ENCODE measurements at regions not wholly inside any gene's neighbourhood (a gene's known extent, or its start where the extent isn't known, plus 50 kb on each side); places are given as distances from the start of the nearest gene placed in this dataset.
"Not testable (repeated sequence)": the region's sequence is repeated elsewhere in the genome, so short reads cannot be mapped to it uniquely, and the experiment has no call there.

DNA sequence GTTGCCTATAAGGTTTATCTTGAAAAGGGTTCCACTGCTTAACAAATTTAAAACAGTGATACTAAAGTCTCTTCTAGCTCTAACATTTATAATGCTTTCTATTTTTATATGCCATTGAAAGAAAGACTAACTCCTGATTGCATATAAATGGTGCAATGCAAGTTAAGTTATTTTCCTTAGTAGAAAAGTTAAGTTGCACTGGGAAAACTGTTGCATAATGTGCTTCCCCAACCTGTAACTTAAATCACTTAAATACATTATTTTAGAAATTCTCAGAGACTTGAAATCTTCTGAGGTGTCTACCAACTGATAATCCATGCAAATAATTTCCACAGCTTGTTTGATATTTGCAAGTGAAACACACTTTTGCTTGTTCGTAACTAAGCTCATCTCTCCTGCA, 175.0 kb upstream of the HMCN1 start:
- FAIRE-seq (no peak), DNase-seq (ENCODE audit: insufficient read length) (no peak)
- TF ChIP-seq POLR2A (IDR thresholded peaks at IDR 0.05; ENCODE audit: low read depth, low read length), result no peak
- TF ChIP-seq POLR2AphosphoS5 (IDR thresholded peaks at IDR 0.05; ENCODE audit: low read depth, low read length), result no peak
- no peak for TF ChIP-seq TAF1 (IDR thresholded peaks at IDR 0.05; ENCODE audit: borderline replicate concordance, low read depth, low read length)

DNA sequence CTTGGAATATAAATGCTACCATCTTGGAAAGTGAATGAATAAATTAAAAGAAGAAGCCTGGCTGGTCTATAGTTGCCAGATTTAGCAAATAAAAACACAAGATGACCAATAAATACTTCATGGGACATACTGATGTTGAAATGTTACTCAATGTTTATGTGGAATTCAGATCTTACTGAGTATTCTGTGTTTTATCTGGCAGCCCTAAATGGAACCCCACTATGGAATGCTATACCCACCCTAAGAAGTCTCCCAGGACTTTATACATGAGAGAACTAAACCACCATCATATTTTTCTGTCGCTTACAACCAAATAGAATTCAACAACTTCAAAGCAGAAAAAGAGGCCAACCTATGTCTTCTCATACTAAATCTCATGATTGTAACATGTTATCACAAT, 177.6 kb upstream of the HMCN1 start:
- FAIRE-seq (no peak), DNase-seq (ENCODE audit: insufficient read length) (no peak)
- TF ChIP-seq POLR2A (IDR thresholded peaks at IDR 0.05; ENCODE audit: low read depth, low read length) (no peak), TAF1 (IDR thresholded peaks at IDR 0.05; ENCODE audit: borderline replicate concordance, low read depth, low read length) (no peak), POLR2AphosphoS5 (IDR thresholded peaks at IDR 0.05; ENCODE audit: low read depth, low read length) (no peak)

DNA sequence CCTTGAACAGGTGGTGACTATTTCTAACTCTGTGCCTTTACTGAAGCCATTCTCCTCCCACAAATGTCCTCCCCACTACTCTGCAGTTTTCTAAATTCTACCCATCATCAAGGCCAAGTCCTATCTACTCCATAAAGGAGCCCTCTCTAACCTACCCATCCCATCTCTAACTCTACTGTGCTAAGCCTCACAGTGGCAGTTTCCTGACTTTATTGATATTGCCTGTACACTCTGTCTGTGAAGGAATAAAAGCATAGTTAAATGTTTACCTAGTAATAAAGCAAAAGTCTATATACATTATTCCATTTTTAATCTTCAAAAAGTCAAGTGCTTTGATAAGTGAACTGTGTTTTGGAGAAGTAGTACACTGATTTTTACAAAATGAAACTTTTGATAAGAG, 178.4 kb upstream of the HMCN1 start:
- TF ChIP-seq POLR2A (IDR thresholded peaks at IDR 0.05; ENCODE audit: low read depth, low read length) (no peak), POLR2AphosphoS5 (IDR thresholded peaks at IDR 0.05; ENCODE audit: low read depth, low read length) (no peak), TAF1 (IDR thresholded peaks at IDR 0.05; ENCODE audit: borderline replicate concordance, low read depth, low read length) (no peak)
- DNase-seq (ENCODE audit: insufficient read length), result no peak
- no peak for FAIRE-seq

DNA sequence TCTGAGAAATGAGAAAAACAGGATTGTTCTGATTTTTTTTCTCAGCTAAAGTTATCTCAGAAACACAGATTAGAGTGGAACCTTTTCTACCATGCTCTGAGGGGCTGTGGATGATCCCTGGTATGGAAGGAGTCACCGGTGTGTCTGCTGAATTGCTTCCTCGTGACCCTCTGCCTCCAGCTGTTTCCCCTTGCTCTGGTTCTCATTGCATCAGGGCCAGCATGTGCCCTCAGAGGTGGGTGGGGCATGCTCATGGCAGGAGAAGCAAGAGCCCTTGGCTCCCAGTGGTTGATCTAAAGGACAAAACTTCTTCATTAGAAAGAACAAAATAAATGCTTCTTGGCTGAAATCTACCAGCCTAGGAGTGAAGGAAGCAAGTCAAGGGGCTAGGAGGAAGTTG, 183.2 kb upstream of the HMCN1 start:
- DNase-seq (ENCODE audit: insufficient read length) (no peak), FAIRE-seq (no peak)
- no peak for TF ChIP-seq TAF1 (IDR thresholded peaks at IDR 0.05; ENCODE audit: borderline replicate concordance, low read depth, low read length)
- no peak for TF ChIP-seq POLR2AphosphoS5 (IDR thresholded peaks at IDR 0.05; ENCODE audit: low read depth, low read length)
- TF ChIP-seq POLR2A (IDR thresholded peaks at IDR 0.05; ENCODE audit: low read depth, low read length), result no peak

DNA sequence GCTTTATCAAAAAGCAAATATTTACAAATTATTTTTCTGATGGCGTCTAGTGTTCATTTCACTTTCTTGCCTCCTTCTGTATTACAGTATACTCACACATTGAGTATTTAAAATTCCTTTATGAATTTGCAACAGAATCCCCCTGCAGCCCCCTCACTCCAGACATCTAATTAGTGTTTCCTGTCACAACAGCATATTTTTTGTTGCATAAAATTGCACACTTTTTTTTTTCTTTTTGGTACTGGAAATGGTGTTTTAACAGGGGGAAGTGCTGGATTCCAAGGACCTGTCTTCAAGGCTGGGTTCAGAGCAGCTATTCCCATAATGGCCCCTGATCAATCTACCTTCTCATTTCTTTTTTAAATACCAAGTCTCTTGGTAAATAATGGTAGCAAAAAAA, 184.3 kb upstream of the HMCN1 start:
- no peak for FAIRE-seq
- TF ChIP-seq POLR2AphosphoS5 (IDR thresholded peaks at IDR 0.05; ENCODE audit: low read depth, low read length), result no peak
- TF ChIP-seq POLR2A (IDR thresholded peaks at IDR 0.05; ENCODE audit: low read depth, low read length), result no peak
- TF ChIP-seq TAF1 (IDR thresholded peaks at IDR 0.05; ENCODE audit: borderline replicate concordance, low read depth, low read length), result no peak
- no peak for DNase-seq (ENCODE audit: insufficient read length)

DNA sequence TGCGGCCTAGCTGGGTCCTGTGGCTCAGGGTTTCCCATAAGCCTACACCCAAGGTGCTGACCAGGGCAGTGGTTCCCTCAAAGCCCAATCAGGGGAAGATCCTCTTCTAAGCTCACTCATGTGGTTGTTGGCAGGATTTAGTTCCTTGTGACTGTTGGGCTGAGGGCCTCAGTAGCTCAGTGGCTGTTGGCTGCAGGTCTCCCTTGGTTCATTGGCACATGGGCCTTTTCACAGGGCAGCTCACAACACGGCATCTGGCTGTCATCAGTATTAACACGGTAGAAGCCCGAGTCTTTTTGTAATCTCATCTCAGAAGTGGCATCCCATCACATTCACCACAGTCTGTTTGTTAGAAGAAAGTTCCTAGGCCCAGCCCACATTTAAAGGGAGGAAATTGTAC, 188.2 kb upstream of the HMCN1 start:
- DNase-seq (ENCODE audit: insufficient read length) (no peak), FAIRE-seq (no peak)
- TF ChIP-seq TAF1 (IDR thresholded peaks at IDR 0.05; ENCODE audit: borderline replicate concordance, low read depth, low read length), result no peak
- TF ChIP-seq POLR2AphosphoS5 (IDR thresholded peaks at IDR 0.05; ENCODE audit: low read depth, low read length), result no peak
- TF ChIP-seq POLR2A (IDR thresholded peaks at IDR 0.05; ENCODE audit: low read depth, low read length), result no peak

DNA sequence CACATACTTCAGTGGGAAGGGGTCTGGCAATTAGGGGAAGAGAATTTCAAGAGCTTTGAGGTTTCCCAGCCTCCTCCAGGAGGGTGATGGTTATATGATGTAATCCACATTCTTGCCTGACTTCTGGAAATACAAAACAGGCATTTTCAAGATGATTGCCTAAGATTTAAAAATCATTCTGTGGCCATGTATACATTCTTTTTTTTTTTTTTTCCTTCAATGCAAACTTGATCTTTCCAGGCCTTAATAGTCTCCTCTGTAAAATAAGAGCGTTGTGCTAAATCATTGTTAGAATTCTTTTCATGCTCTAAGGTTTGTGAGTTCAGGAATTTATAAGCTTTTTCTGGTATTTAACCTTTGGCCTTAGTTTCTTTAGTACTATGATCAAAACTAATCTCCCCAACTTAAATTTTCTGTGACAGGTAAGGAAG, 192.3 kb upstream of the HMCN1 start:
- DNase-seq (ENCODE audit: insufficient read length) (no peak), FAIRE-seq (no peak)
- TF ChIP-seq TAF1 (IDR thresholded peaks at IDR 0.05; ENCODE audit: borderline replicate concordance, low read depth, low read length), result no peak
- TF ChIP-seq POLR2A (IDR thresholded peaks at IDR 0.05; ENCODE audit: low read depth, low read length), result no peak

DNA sequence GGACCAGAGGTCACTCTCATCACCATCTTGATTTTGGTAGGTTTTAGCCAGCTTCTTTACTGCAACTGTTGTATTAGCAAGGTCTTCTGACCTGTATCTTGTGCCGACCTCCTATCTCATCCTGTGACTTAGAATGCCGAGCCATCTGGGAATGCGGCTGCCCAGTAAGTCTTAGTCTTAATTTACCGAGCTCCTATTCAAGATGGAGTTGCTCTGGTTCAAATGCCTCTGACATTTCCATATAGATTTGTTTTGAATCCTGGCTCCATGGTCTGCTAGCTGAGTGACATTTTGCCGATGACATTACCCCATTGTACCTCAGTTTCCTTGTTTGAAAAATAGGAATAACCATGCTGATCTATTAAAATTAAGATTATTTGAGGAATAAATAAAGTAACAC, 193.9 kb upstream of the HMCN1 start:
- TF ChIP-seq POLR2AphosphoS5 (IDR thresholded peaks at IDR 0.05; ENCODE audit: low read depth, low read length), result no peak
- TF ChIP-seq POLR2A (IDR thresholded peaks at IDR 0.05; ENCODE audit: low read depth, low read length), result no peak
- no peak for TF ChIP-seq TAF1 (IDR thresholded peaks at IDR 0.05; ENCODE audit: borderline replicate concordance, low read depth, low read length)
- no peak for FAIRE-seq
- DNase-seq (ENCODE audit: insufficient read length), result no peak

DNA sequence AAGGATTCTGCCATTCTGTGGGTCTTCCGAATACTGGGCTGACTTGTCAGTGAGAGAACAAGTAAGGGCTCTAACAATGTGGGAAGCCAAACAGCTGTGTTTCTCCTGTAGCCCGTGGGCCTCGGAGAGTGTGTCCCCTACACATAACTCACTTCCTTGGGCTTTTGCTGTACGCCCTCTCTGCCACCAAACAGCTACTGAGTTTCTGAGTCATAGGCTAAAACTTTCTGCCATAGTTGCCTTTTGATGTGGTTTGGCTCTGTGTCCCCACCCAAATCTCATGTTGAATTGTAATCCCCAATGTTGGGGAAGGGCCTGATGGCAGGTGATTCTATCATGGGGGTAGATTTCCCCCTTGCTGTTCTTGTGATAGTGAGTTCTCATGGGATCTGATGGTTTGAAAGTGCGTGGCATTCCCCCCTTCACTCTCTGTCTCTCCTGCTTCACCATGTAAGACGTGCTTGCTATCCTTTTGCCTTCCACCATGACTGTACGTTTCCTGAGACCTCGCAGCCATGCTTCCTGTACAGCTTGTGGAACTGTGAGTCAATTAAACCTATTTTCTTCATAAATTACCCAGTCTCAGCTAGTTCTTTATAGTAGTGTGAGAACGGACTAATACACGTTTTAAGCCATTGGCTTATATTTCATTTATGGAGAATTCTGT, 194.8 kb upstream of the HMCN1 start:
- no peak for DNase-seq (ENCODE audit: insufficient read length)
- TF ChIP-seq POLR2A (IDR thresholded peaks at IDR 0.05; ENCODE audit: low read depth, low read length), result no peak
- no peak for TF ChIP-seq POLR2AphosphoS5 (IDR thresholded peaks at IDR 0.05; ENCODE audit: low read depth, low read length)
- no peak for TF ChIP-seq TAF1 (IDR thresholded peaks at IDR 0.05; ENCODE audit: borderline replicate concordance, low read depth, low read length)
- FAIRE-seq, result no peak

DNA sequence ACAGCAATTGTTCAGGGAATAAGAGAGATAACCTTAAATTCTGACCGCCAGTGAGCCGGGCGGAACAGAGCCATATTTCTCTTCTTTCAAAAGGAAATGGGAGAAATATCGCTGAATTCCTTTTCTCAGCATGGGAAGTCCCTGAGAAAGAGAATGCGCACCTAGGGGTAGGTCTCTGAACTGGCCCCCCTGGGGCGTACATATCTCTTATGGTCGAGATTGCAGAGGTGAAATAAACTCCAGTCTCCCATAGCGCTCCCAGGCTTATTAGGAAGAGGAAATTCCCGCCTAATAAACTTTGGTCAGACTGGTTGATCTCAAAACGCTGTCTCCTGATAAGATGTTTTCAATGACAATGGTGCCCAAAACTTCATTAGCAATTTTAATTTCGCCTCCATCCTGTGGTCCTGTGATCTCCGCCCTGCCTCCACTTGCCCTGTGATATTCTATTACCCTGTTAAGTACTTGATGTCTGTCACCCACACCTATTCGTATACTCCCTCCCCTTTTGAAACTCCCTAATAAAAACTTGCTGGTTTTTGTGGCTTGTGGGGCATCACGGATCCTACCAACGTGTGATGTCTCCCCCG, 195.8 kb upstream of the HMCN1 start:
- not testable (repeated sequence) for FAIRE-seq; DNase-seq (ENCODE audit: insufficient read length)

DNA sequence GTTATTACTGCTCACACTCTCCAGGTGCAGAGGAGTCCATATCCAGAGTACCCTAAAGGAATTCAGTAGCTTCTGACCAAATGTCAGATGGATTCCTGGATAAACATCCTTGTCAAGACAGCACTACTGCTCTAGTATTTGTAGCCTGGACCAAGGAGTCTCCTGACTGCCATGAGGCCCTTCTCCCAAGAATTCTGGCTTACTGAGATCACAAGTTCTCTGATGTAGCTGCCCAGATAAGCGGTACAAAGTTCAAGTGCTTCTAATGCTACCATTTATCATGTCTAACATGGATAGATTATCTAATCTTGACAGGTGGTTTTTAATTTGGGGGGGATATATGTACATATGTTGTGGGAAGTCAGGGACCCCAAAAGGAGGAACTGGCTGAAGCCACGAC, 196.6 kb upstream of the HMCN1 start:
- TF ChIP-seq POLR2AphosphoS5 (IDR thresholded peaks at IDR 0.05; ENCODE audit: low read depth, low read length) (no peak), TAF1 (IDR thresholded peaks at IDR 0.05; ENCODE audit: borderline replicate concordance, low read depth, low read length) (no peak), POLR2A (IDR thresholded peaks at IDR 0.05; ENCODE audit: low read depth, low read length) (no peak)
- FAIRE-seq (no peak), DNase-seq (ENCODE audit: insufficient read length) (no peak)

DNA sequence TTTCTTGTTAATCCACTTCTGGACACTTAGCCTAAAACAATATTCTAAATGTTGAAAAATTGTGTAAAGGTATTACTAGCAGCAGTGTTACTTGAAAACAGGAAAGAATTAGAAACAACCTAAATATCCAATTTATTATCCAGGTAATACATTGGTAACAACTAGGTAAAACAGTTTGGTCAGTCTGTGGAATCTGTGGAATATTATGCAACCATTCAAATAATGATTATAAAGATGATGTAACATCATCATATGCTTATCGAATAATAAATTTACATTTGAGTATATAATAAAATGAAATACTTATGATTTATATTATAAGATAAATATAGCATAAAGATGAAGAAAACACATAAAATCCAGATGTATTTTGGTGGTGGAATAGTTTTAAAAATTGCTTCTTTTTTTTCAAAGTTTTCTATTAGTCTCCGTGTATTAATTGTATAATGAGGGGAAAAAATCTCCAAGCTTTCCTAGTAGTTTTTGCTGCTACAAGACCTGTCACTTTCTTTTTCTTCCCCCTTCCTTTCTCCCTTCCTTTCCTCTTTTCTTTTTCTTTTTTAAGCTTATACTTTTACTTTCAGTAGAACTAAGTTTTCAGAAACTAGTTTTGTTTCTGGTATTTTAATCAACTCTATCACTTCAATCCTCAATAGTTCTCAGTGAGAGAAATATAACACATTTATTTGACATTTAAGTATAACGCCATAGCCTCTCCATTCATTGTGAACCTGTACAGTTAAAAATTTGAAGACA, 197.8 kb upstream of the HMCN1 start:
- FAIRE-seq, result no peak
- no peak for DNase-seq (ENCODE audit: insufficient read length)
- TF ChIP-seq POLR2AphosphoS5 (IDR thresholded peaks at IDR 0.05; ENCODE audit: low read depth, low read length), result no peak
- TF ChIP-seq TAF1 (IDR thresholded peaks at IDR 0.05; ENCODE audit: borderline replicate concordance, low read depth, low read length), result no peak
- no peak for TF ChIP-seq POLR2A (IDR thresholded peaks at IDR 0.05; ENCODE audit: low read depth, low read length)
